ENCODE measurements at regions not wholly inside any gene's neighbourhood (a gene's known extent, or its start where the extent isn't known, plus 50 kb on each side); places are given as distances from the start of the nearest gene placed in this dataset.

DNA sequence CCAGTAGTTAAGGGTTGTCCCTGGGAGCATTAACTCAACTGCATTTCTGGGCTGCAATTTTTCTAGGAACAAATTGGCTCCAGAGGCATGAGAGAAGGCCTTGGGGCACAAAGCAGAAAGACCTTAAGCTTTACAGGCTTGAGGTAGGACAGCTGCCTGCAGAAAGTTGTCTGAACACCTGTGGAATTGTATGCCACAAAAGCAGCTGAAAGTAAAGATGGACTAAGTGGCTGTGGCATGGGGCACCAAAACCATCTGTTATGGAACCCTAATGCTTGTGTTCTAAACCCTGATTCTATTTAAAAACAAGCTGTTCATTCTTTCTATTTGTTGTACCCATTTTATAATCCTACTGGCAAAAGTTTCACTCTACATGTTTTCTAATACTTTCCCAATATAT, 515.2 kb downstream of the GLUD2 start:
- Histone ChIP-seq H3K27ac (ENCODE audit: low read depth in 1 of 2, low read length in 2 of 2) (no peak overlapping the region), H3K36me3 (ENCODE audit: control insufficient read depth in 4 of 4, insufficient read depth in 3 of 4, low read depth in 1 of 4, low read length in 3 of 4) (no peaks in the 10 kb centered on the region), H3K4me3 (ENCODE audit: low read depth in 1 of 3, low read length in 3 of 3) (no peak overlapping the region), H3K9me3 (ENCODE audit: control insufficient read depth in 4 of 4, low read length in 3 of 4) (no peaks in the 10 kb centered on the region), H3K9ac (ENCODE audit: low read depth in 1 of 2, low read length in 2 of 2) (no peak overlapping the region), H3K27me3 (ENCODE audit: control insufficient read depth in 4 of 4, insufficient read depth in 4 of 4, low read length in 3 of 4) (no peaks in the 10 kb centered on the region), H3K4me1 (ENCODE audit: control insufficient read depth in 4 of 4, insufficient read depth in 4 of 4, low read length in 3 of 4) (no peaks in the 10 kb centered on the region)
- no peak for TF ChIP-seq SP1 (IDR thresholded peaks at IDR 0.05)
- no peak for DNase-seq (ENCODE audit: low spot score)

GRCh38 chrX:121569609-121570008, 522.2 kb downstream of the GLUD2 start:
- H3K27ac ChIP-seq (ENCODE audit: low read depth in 1 of 2, low read length in 2 of 2): no peak overlapping the region
- H3K9me3 ChIP-seq (ENCODE audit: control insufficient read depth in 4 of 4, low read length in 3 of 4): no peaks in the 10 kb centered on the region
- TF ChIP-seq MAX (IDR thresholded peaks at IDR 0.05) (no peak), SP1 (IDR thresholded peaks at IDR 0.05) (no peak), RAD21 (IDR thresholded peaks at IDR 0.05) (no peak), NR2F2 (IDR thresholded peaks at IDR 0.05) (no peak), RXRA (IDR thresholded peaks at IDR 0.05) (no peak), JUND (IDR thresholded peaks at IDR 0.05) (no peak), CTCF (IDR thresholded peaks at IDR 0.05; ENCODE audit: low read depth, low read length, missing input control) (no peak), TAF1 (conservative IDR thresholded peaks at IDR 0.05) (no peak), EGR1 (IDR thresholded peaks at IDR 0.05; ENCODE audit: low read depth in 2 of 2) (no peak), FOXA2 (IDR thresholded peaks at IDR 0.05) (no peak), HNF4A (conservative IDR thresholded peaks at IDR 0.05) (no peak), GABPA (IDR thresholded peaks at IDR 0.05 in 1 of 2, conservative IDR thresholded peaks at IDR 0.05 in 1 of 2) (no peak), YY1 (IDR thresholded peaks at IDR 0.05) (no peak), FOXA1 (IDR thresholded peaks at IDR 0.05) (no peak), HNF4G (IDR thresholded peaks at IDR 0.05) (no peak)
- TF ChIP-seq, protein P1, sequence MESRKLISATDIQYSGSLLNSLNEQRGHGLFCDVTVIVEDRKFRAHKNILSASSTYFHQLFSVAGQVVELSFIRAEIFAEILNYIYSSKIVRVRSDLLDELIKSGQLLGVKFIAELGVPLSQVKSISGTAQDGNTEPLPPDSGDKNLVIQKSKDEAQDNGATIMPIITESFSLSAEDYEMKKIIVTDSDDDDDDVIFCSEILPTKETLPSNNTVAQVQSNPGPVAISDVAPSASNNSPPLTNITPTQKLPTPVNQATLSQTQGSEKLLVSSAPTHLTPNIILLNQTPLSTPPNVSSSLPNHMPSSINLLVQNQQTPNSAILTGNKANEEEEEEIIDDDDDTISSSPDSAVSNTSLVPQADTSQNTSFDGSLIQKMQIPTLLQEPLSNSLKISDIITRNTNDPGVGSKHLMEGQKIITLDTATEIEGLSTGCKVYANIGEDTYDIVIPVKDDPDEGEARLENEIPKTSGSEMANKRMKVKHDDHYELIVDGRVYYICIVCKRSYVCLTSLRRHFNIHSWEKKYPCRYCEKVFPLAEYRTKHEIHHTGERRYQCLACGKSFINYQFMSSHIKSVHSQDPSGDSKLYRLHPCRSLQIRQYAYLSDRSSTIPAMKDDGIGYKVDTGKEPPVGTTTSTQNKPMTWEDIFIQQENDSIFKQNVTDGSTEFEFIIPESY (IDR thresholded peaks at IDR 0.05): no peak
- TF ChIP-seq, protein P2, sequence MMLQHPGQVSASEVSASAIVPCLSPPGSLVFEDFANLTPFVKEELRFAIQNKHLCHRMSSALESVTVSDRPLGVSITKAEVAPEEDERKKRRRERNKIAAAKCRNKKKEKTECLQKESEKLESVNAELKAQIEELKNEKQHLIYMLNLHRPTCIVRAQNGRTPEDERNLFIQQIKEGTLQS (IDR thresholded peaks at IDR 0.05): no peak
- TF ChIP-seq, protein P3, sequence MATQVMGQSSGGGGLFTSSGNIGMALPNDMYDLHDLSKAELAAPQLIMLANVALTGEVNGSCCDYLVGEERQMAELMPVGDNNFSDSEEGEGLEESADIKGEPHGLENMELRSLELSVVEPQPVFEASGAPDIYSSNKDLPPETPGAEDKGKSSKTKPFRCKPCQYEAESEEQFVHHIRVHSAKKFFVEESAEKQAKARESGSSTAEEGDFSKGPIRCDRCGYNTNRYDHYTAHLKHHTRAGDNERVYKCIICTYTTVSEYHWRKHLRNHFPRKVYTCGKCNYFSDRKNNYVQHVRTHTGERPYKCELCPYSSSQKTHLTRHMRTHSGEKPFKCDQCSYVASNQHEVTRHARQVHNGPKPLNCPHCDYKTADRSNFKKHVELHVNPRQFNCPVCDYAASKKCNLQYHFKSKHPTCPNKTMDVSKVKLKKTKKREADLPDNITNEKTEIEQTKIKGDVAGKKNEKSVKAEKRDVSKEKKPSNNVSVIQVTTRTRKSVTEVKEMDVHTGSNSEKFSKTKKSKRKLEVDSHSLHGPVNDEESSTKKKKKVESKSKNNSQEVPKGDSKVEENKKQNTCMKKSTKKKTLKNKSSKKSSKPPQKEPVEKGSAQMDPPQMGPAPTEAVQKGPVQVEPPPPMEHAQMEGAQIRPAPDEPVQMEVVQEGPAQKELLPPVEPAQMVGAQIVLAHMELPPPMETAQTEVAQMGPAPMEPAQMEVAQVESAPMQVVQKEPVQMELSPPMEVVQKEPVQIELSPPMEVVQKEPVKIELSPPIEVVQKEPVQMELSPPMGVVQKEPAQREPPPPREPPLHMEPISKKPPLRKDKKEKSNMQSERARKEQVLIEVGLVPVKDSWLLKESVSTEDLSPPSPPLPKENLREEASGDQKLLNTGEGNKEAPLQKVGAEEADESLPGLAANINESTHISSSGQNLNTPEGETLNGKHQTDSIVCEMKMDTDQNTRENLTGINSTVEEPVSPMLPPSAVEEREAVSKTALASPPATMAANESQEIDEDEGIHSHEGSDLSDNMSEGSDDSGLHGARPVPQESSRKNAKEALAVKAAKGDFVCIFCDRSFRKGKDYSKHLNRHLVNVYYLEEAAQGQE (IDR thresholded peaks at IDR 0.05): no peak
- no peaks in the 10 kb centered on the region for H3K36me3 ChIP-seq (ENCODE audit: control insufficient read depth in 4 of 4, insufficient read depth in 3 of 4, low read depth in 1 of 4, low read length in 3 of 4)
- no peak overlapping the region for H3K4me3 ChIP-seq (ENCODE audit: low read depth in 1 of 3, low read length in 3 of 3)
- H3K4me1 ChIP-seq (ENCODE audit: control insufficient read depth in 4 of 4, insufficient read depth in 4 of 4, low read length in 3 of 4): no peaks in the 10 kb centered on the region
- H3K9ac ChIP-seq (ENCODE audit: low read depth in 1 of 2, low read length in 2 of 2): no peak overlapping the region
- H3K27me3 ChIP-seq (ENCODE audit: control insufficient read depth in 4 of 4, insufficient read depth in 4 of 4, low read length in 3 of 4): no peaks in the 10 kb centered on the region
- WGBS: 82% methylated on average over 4 of the region's 4 CpGs
- DNase-seq (ENCODE audit: low spot score): no peak
